Esophagus squamous epithelium (tissue), 4 donors: ENCODE measurements at regions not wholly inside any gene's neighbourhood (a gene's known extent, or its start where the extent isn't known, plus 50 kb on each side); places are given as distances from the start of the nearest gene placed in this dataset.

Source experiments
- CTCF ChIP-seq, 6 experiments: fragments of 450-650 bp in 4 of 6; fragments of 200-600 bp in 2 of 6; sonication (generic) in 2 of 6; IDR thresholded peaks; one replicate each; pipeline ENCODE4 v1.5.1; 2016 to 2019; ENCODE audit warnings: antibody characterized with exemption in 6 of 6, mild to moderate bottlenecking in 4 of 6, moderate library complexity in 4 of 6
- POLR2A ChIP-seq, 4 donors: fragments of 450-650 bp; IDR thresholded peaks; one replicate each; pipeline ENCODE4 v1.6.1; 2017; ENCODE audit warnings: antibody characterized with exemption in 4 of 4, mild to moderate bottlenecking in 4 of 4, moderate library complexity in 3 of 4

- TF ChIP-seq CTCF (IDR thresholded peaks at IDR 0.05): no peak
- no peak for TF ChIP-seq POLR2A (IDR thresholded peaks at IDR 0.05)
Measured at GRCh38 chr9:20084125-20084524, 295.3 kb upstream of the SLC24A2 start.
